Adrenal gland (tissue), 9 donors: ENCODE measurements at regions not wholly inside any gene's neighbourhood (a gene's known extent, or its start where the extent isn't known, plus 50 kb on each side); places are given as distances from the start of the nearest gene placed in this dataset.
"Not testable (repeated sequence)": the region's sequence is repeated elsewhere in the genome, so short reads cannot be mapped to it uniquely, and the experiment has no call there.

Experiments used
- DNase-seq, 7 donors: peaks; one replicate each; pipeline ENCODE4 v3.0.0-alpha.2; 2019 to 2020
- H3K27ac ChIP-seq, 5 donors: fragments of 200-600 bp; sonication (generic) in 4 of 5; 1 replicate in 3 of 5; 2 replicates in 2 of 5; pipeline versions ENCODE4 v1.5.1 to v1.8.0; 2016 to 2020; ENCODE audit warnings: mild to moderate bottlenecking in 1 of 5
- H3K27me3 ChIP-seq: fragments of 200-600 bp; 2 replicates; pipeline ENCODE4 v1.8.0; 2021
- H3K36me3 ChIP-seq, 2 donors: fragments of 200-600 bp; replicated peaks in 1 of 2; 1 replicate in 1 of 2; 2 replicates in 1 of 2; pipeline versions ENCODE4 v1.5.1 to v1.8.0; 2018 to 2022
- H3K4me1 ChIP-seq, 2 donors: fragments of 200-600 bp; replicated peaks in 1 of 2; 1 replicate in 1 of 2; 2 replicates in 1 of 2; pipeline versions ENCODE4 v1.5.1 to v1.8.0; 2018 to 2021
- H3K4me3 ChIP-seq, 4 donors: fragments of 200-600 bp; sonication (generic) in 3 of 4; one replicate each; pipeline ENCODE4 v1.5.1; 2016 to 2018
- H3K9me3 ChIP-seq, 3 donors: fragments of 200-600 bp; sonication (generic) in 1 of 3; replicated peaks in 1 of 3; 1 replicate in 2 of 3; 2 replicates in 1 of 3; pipeline versions ENCODE4 v1.5.1 to v1.8.0; 2016 to 2021
- CTCF ChIP-seq, 6 experiments: fragments of 450-650 bp in 4 of 6; fragments of 200-600 bp in 2 of 6; sonication (generic) in 1 of 6; IDR thresholded peaks; 1 replicate in 5 of 6; 2 replicates in 1 of 6; pipeline versions ENCODE4 v1.5.1 to v1.8.0; 2016 to 2021; ENCODE audit warnings: antibody characterized with exemption in 6 of 6, mild to moderate bottlenecking in 2 of 6, moderate library complexity in 1 of 6
- POLR2A ChIP-seq, 2 donors: fragments of 450-650 bp; IDR thresholded peaks; one replicate each; pipeline ENCODE4 v1.6.1; 2017; ENCODE audit warnings: antibody characterized with exemption in 2 of 2, mild to moderate bottlenecking in 2 of 2, moderate library complexity in 1 of 2
- WGBS, 4 donors: extraction: QIAGEN DNeasy Blood & Tissue Kit in 2 of 4; methylation state at CpG; one replicate each; pipeline versions ENCODE4 v1.1.5 to v1.1.7; 2013 to 2017; 5-methylcytosine and 5-hydroxymethylcytosine counted together
- intact Hi-C, 2 donors: fragments of 100-400 bp; cut with DNase I; formaldehyde crosslinking; loops; one replicate each; pipeline versions ENCODE4 v1.14.1 to v1.15.0; 2022 to 2023
- donor health status: healthy with polysubstance abuse.
- donor health status: Bipolar disorder and iron deficiency.
- donor health status: DM: yes; HTN: yes; CAD: no.
- donor health status: DM: no; HTN: no; CAD: no.
- donor health status: DM: no; HTN: no; CAD: no.

GRCh38 chr20:17891131-17891530 lies 77.5 kb downstream of the SNX5 start:
- H3K27ac ChIP-seq, H3K36me3 ChIP-seq, DNase-seq, H3K4me3 ChIP-seq, H3K9me3 ChIP-seq, H3K27me3 ChIP-seq, intact Hi-C loops: not testable (repeated sequence)
- H3K4me1 ChIP-seq: peaks cover 14 to 16% of the 10 kb centered on the region in 2 donors
- 91 to 96% (median 94%) methylated on average over 4 of the region's 4 CpGs for WGBS, 4 donors

- Histone ChIP-seq H3K27me3 (no peaks in the 10 kb centered on the region), H3K9me3 (peaks cover 0 to 3% (median 0%) of the 10 kb centered on the region in 3 donors), H3K27ac (no peak overlapping the region), H3K36me3 (no peaks in the 10 kb centered on the region), H3K4me1 (peaks cover 8 to 16% of the 10 kb centered on the region in 2 donors), H3K4me3 (no peak overlapping the region)
- intact Hi-C loops: no loop called here
- WGBS, 4 donors: 81 to 96% (median 91%) methylated on average over 2 to 3 of the region's 3 CpGs
- DNase-seq: no peak
- TF ChIP-seq CTCF (IDR thresholded peaks at IDR 0.05) (no peak), POLR2A (IDR thresholded peaks at IDR 0.05) (no peak)
Measured at GRCh38 chr20:17890330-17890729, 78.3 kb downstream of the SNX5 start.

GRCh38 chr20:17889226-17889625 lies 79.4 kb downstream of the SNX5 start:
- Histone ChIP-seq H3K4me3 (no peak overlapping the region), H3K36me3 (no peaks in the 10 kb centered on the region), H3K27me3 (no peaks in the 10 kb centered on the region), H3K27ac (no peak overlapping the region), H3K9me3 (peaks cover 0 to 3% (median 0%) of the 10 kb centered on the region in 3 donors), H3K4me1 (peaks cover 4 to 11% of the 10 kb centered on the region in 2 donors)
- DNase-seq: no peak
- TF ChIP-seq POLR2A (IDR thresholded peaks at IDR 0.05) (no peak), CTCF (IDR thresholded peaks at IDR 0.05) (peak in 1 of 6 experiments; percentile 7)
- WGBS, 4 donors: 43 to 70% (median 50%) methylated on average over 1 of the region's 1 CpG
- intact Hi-C loops: no loop called here

- Histone ChIP-seq H3K27me3 (no peaks in the 10 kb centered on the region), H3K4me1 (peaks cover 0 to 11% of the 10 kb centered on the region in 2 donors), H3K36me3 (no peaks in the 10 kb centered on the region), H3K4me3 (no peak overlapping the region), H3K27ac (no peak overlapping the region), H3K9me3 (peaks cover 0 to 3% (median 0%) of the 10 kb centered on the region in 3 donors)
- WGBS, 4 donors: 34 to 75% (median 63%) methylated on average over 4 to 9 of the region's 9 CpGs
- DNase-seq: no peak
- intact Hi-C loops: no loop called here
- TF ChIP-seq POLR2A (IDR thresholded peaks at IDR 0.05) (no peak), CTCF (IDR thresholded peaks at IDR 0.05) (no peak)
Measured at GRCh38 chr20:17888044-17888443, 80.5 kb downstream of the SNX5 start.

- DNase-seq: no peak
- intact Hi-C loops: no loop called here
- WGBS, 4 donors: 86 to 90% (median 89%) methylated on average over 9 to 10 of the region's 10 CpGs
Measured at GRCh38 chr20:17887331-17888030, 81.1 kb downstream of the SNX5 start.

More at GRCh38 chr20:17887331-17888030, 81.1 kb downstream of the SNX5 start:
- no peaks in the 10 kb centered on the region for H3K36me3 ChIP-seq
- no peak overlapping the region for H3K27ac ChIP-seq
- peaks cover 0 to 11% of the 10 kb centered on the region in 2 donors for H3K4me1 ChIP-seq
- peaks cover 0 to 3% (median 0%) of the 10 kb centered on the region in 3 donors for H3K9me3 ChIP-seq
- no peaks in the 10 kb centered on the region for H3K27me3 ChIP-seq
- no peak overlapping the region for H3K4me3 ChIP-seq
- TF ChIP-seq CTCF (IDR thresholded peaks at IDR 0.05) (no peak), POLR2A (IDR thresholded peaks at IDR 0.05) (no peak)
